ENCODE measurements at regions not wholly inside any gene's neighbourhood (a gene's known extent, or its start where the extent isn't known, plus 50 kb on each side); places are given as distances from the start of the nearest gene placed in this dataset.

DNA sequence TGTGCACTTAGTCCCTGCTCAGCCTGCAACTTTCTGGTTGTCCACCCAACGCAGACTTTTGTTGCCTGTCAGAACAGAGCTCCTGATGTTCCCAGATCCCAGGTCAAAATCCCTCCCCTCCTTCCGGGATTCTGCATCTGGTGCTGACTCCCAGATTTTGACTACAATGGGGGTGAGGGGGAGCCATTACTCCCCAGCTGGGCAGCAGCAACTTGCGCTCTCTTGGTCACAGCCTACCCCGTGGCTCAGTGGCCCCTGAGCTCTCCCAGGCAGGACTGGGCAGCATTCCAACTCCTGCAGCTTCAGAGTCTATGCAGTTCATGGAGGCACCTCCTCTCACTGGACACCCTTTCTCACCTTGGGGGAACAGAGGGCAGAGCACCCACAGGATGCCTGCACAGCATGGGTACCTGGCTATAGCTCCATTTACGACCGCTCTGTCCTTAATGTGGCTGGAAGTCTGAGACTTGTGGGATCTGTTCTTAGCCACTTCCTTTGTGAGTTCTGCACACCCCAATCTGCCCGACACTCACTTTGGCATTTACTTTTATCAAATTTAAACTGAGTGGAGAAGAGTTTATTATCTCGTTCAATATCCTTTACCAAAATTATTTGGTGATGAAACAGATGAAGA, 545.5 kb upstream of the MGMT start:
- no peak for DNase-seq

DNA sequence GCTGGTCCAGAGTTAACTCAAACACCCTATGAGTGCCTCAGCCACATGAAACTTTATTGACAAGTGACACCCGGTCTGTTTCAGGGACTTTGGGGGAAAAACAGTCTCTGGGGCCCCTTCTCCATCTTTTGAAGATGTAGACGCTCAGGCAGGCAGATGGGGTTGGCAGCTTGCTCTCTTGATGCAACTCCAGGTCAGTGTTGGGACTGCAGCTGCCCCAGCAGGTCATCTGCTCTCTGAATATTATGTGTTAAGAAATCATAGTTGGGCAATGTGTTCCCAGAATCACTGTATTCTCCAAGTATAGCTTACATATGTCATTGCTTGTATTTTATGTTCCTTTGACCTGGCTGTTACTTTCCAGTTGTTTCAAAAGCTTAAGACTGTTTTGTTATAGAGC, 544.9 kb upstream of the MGMT start:
- no peak for DNase-seq

DNA sequence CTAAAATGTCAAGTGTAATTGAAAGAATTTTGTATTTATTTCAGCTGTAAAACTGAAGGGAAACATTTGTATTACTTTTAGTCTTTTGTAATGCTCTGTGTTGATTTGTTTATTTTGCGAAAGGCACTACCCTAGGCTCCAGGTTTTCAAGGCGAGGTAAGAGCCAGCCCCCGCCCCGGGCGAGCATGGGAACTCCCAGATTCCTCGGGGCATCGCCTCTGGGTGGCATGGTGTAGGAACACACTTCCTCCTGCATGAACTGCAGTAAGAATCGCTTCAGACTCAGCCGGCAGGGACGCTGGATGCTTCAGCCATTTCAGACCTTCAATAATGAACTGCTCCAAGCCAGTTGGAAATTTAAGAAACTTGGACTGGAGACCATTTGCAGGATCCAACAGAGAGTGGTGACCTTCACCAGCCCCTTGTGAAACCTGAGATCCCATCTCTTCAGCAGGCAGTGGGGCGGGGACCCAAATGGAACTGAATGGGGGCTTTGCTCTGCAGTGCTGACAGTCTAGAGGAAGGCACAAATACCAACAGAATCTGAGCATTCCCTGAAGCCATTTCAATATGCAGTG, 544.3 kb upstream of the MGMT start:
- no peak for DNase-seq

DNA sequence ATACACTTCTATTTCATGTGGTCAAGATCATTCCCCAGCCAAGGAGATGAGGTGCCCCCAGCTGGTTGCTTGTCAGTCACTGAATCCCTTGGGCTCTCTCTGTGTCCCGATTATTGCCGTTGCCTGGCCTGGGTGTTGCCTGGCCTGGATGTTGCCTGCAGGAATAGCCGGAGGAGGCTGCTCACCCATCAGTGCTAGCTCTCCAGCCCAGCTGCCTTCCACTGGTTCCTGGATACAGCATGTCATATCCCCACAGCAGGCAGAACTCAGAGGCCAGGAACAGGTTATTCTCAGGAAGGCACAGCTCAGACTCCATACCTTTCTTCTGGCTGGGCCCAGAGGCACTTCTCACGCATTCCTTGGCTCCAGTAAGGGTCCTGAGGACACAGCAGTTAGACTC, 542.1 kb upstream of the MGMT start:
- no peak for DNase-seq

DNA sequence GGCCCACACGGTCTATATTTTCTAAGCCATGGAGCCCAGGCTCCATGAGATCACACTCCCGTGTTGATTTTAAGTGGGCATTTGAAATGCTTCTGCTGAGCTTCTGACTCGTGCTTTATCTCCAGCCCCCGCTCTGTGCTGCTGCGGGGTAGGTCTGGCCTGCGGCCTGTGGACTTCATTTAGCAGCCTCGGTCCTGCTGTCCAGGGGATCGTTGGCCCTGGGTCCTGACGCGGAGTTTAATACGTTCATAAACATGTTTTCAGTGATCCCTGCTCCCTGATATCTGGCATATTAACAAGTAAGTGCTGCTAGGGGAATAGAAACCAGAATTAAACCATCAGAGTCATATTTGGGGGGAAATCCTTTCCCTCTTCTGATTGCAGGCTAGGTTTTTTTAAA, 540.3 kb upstream of the MGMT start:
- no peak for DNase-seq

DNA sequence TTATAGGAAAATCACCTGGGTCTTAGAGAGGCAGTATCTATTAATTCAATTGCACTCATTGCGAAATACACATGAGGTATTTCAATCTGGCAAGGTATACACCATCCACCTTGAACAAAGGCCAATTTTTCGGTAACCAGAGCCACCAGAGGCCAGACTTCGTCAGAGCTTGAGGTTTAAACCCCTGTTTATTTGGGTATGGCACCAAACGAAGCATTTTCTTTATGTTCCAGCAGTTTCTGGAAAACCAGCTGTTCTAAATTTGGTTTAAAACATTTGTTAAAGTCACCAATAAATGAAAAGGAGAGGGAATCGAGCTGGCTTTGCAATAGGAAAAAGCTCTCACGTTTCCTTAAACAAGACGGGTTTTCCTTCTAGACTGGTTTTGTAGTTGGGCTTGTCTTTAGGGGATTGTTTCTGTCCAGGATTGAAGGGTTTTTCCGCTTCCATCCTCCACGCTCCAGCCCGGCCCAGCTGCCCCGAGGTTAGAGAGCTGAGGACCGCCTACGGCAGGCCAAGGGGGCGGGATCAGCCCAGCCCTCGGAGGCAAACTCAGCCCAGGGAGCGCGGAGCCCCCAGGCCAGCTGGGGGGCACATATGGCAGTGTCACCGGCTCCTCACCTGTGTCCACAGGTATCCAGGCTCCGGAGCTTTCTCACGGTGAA, 539.4 kb upstream of the MGMT start:
- DNase-seq, result no peak

DNA sequence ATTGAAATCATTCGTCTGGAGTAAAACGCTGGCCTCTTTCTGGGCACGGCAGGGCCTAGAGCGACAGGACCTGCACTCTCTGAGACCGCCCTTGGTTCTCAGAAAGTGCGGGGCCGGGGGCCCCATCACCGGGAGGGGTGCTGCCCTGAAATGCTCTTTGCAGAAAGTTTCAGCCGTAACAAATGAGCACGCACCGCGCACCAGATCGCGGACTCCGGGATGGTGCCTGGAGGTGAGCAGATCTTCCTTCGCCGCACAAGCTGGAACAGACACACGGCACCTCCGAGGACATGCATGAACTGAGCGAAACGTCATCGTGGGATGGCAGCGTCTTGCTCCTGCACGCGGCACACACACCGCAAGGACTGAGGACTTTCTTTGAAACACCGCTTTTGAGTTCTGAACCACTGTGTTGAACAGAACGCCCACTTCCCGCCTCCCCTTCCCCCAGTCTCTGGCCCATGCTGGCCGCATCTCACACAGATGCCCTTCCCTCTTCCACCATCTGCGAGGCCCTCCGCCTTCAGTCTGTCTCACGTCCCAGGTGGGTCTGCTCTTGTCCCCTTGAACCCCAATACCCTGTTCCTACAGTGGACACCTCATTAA, 538.7 kb upstream of the MGMT start:
- DNase-seq, result no peak

DNA sequence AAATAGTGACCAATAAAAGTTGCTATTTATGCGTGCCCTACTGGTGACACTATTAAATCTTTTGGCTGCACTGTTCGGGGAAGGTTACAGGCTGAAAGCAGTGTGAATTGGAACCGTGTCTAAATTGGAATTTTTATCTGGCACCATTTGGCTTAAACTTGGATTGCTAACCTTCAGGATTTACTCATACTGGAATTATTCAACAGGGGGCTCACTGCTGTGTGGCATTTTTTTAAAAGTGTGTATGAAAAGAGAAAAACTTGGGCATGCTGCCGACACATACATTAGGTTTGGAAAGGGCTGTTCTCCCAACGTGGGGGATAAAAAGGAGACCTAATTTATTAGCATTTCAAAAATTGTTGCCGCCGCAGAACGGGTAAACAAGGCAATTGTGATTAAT, 537.9 kb upstream of the MGMT start:
- DNase-seq, result no peak

DNA sequence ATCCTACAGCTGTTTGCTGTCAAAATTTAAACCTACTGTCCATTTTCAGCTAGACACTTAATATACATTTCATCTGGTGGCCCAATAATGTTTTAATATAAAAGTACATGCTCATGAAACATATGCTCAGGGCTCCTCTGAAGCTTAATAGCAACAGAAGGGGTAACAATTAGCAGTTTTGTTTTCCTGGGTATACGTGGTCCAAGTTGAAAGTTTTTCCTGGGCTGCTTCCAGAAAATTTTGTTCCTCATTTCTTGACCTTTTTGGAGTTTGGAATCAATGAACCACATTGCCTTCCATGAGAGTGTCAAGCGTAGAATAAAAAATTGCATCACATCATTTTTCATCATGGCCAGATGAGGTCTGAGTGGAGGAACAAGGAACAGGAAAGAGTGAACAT, 537.3 kb upstream of the MGMT start:
- DNase-seq, result no peak

DNA sequence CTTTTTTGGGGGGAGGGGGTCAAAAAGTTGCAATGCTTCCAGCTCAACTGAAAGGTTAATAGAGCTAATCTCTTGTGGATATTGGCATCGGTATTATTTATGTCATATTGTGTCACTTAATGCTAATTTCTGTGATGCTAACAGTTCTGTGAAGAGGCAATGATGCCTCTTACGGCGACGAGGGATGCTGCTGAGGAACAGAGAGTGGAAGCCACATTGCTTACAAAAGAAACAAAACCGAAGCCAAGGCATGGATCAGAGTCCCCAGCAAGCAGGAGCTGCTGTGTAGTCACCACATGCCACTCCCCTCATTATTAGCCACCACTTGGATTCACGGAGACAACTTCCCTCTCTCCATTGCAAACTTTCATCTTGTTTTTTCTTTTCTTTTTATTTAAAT, 536.5 kb upstream of the MGMT start:
- DNase-seq, result no peak

DNA sequence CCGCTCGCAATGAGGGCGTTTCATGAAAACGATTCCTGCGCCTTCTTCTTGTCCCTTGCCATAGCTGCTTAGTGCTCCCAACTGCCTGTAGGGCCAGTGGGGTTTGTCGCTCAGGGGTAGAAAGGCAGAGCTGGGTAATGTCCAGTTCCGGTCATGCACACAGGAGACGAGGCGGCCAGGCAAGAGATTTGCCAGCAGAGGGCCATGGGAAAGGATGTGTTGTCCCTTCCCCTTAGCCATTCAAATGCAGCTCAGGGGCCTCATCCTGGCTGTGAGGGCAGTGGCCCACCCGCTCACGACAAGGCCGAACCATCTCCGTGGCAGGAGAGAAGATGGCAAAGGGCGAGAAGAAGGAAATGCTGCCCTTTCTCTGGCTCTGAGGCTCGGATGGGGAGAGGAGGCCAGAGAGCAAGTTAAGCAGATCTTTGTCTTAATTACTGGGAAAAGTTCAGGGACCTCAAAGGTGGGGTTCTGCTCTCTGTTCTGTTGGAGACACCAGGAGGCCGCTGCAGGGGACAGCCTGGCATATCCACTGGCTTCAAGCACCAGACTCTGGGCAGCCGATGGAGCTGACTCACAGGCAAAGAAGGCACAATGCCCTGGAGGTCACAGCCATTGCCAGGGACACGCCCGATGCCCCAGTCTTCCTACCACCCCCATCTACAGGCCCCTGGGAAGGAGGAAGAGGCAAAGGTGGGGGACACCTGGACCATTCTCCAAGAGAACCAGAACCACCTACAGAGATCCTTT, 534.8 kb upstream of the MGMT start:
- DNase-seq, result no peak

DNA sequence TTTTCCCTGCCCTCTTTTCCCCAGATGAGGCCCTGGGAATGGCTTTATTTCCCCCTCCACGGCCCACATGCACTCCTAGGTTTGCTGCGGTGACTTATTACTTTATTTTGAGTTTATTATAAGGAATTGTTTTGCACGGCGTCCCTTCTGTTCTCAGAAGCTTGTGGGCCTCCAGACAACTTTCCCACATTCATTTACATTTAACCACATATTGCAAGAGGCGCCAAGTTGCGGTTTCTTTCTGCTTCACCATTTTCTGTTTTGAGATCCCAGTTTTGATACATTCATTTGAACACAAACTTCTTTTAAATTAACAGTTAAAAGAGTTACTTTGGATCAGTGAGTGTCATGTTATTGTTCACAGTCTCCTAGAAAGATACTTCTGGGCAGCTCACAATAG, 532.5 kb upstream of the MGMT start:
- no peak for DNase-seq

DNA sequence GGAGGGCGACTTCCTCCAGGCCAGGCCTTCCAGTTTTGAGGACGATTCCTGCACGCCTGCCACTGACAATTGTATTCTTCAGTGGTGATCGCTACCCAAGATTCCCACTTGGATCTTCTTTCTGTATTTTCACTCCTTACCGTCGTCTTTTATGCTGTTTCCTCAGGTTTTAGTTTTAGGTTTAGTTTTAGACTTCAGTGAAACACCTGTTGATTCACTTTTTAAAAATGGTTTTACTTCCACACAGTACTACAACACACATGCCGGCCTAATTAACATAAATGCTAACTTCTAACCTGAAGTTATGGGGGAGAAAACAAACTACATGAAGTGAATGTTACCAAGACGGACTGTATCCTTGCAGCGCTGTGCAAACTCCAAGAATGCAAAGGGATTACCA, 530.6 kb upstream of the MGMT start:
- no peak for DNase-seq

DNA sequence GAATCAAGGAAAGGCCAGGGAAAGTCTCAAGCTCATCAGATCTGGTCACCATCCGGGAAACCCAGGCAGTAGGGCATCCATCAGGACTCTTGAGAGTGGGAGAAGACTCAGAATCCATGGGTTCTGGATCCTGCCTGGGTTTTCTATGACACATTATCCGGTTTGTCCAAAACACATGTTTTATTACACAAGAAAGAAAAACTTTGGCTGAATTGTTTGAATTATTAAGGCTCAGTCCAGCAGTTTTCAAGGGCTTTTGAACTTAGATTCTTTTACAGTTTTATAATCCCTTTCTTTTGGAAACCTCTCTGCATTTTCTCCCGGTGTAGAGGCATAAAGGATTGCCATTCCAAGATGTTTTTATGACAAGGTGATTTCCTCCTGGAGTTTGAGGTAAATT, 528.5 kb upstream of the MGMT start:
- no peak for DNase-seq

DNA sequence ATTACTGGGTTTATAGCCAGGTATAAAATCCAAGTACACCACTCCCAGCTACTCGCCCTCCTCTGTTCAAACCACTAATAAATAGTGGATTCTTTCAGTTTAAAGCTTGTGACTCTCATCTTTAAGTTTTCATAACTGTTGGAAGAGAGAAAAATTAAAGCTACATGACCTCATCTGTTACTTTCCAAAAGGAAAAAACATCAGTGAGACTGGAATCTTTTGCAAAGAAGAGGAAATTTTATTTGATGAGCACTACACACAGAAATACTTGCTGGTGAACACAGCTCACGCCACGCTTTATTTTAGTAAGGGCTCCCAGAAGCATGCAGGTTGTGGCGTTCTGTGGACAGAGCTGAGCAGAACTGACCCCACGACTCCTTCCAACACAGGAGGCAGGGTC, 527.0 kb upstream of the MGMT start:
- DNase-seq, result no peak

DNA sequence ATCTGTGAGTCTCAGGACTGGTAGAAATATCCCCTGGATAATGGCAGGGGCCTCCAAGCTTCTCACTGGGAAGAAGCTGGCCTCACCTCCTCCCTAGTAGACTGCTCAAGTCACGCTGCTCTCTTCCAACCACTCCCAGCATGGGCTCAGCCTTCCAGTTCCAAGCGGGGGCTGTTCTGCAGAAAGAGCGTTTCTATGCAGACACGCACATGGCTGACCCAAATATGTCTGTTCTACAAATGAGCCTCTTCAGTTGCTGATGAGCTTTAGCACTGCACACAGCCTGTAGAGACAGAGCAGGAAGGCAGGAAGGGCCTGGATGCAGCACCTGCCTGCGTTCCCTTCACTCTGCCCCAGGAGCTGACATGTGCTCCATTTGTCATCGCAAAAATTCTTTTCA, 523.9 kb upstream of the MGMT start:
- no peak for DNase-seq

DNA sequence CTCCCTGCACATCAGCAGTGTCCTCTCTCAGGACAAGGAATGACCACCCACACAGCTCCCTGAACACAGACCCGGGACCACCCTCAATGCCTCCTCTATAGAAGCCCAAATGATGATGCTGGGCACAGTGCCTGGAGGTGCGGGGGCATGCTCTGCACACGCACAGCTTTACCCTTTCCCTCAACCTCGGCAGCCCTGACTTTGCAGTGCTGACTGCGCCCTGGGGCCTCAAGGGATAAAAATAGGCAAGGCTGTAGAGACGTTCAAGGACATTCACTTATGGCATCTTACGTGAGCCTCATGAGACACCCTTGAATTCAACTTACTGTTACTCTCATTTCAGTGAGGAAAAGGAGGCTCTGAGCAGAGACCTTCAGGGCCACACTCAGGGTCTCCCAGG, 521.6 kb upstream of the MGMT start:
- DNase-seq, result no peak

DNA sequence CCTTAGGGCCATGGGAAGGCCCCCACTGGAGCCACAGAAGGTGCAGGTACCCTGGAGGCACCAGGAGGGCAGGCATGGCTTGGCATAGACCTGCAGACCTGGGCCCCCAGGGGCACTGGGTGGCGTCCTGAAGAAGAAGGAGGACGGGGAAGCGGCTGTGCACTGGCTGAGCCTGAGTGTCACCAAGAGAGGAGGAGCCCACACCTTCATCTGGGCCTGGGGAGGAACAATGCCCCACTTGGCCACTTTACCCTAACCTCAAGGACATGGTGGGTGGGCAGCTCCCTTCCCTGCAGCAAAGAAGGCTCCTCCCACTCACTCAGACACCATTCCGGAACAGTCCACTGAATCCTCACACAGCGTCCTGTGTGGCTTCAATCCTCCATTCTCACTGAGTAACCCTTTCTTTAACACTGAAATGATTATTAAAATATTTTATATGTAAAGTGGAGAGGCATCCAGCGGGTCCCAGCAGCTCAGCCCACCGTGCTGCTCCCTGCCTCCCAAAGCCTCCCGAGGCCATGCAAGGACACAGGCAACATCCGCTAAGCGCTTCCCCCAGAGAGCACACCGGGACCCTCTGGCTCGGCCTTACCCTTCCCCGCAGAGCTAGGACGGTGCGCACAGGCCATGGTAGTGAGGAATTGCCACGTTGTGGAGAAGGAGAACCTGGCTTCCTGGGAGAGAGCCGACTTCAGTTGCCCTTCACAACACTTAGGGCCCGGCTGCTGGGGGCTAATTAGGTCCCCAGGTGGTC, 516.7 kb upstream of the MGMT start:
- DNase-seq, result no peak

DNA sequence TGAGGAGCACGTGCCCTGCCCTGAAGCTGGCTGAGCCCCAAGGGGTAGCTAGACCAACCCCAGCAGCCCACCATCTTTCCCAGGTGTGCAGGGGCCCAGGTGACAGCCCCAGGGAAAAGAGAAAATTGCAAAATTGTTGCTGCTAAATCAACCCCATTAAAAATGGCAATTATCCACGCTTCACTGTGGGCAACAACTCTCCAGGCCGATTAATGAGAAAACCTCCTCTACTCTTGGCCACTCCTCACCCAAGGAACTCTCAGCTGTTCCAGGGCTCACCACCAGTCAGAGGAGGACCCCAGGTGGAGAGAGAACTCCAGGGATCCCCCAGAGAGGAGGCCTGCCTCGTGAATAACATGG, 516.1 kb upstream of the MGMT start:
- DNase-seq, result no peak

DNA sequence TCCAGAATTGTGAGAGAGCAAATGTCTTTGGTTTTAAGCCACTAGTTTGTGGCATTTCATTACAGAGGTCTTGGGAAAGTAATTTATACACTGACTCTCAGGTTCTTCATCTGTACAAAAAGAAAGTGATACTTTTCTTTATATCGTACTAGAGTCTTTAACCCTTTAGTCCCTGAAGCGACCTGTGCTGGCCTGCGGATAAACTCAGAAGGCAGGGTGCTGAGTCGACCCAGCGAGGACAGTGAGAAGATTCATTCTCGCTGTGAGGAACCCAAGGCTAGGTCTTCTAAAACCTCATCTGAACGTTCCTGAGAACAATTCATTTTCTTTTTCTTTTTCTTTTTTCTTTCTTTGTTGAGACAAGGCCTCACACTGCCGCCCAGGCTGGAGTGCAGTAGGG, 514.2 kb upstream of the MGMT start:
- DNase-seq, result no peak

DNA sequence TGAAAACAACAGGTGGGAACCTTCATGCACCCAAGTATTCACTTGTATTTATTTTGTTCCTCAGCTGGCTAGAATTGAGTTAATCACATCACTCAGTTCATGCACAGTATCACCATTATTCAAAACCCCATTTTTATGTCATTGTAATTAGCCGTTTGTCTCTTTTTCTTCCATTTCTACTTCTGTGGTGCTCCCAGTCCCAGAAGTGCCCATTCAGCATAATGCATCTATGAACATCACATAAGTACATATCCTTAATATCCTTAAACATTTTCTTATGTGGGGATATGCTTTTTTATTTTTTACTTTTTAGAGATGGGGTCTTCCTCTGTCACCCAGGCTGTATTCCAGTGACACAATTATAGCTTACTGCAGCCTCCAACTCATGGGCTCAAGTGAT, 510.9 kb upstream of the MGMT start:
- no peak for DNase-seq

DNA sequence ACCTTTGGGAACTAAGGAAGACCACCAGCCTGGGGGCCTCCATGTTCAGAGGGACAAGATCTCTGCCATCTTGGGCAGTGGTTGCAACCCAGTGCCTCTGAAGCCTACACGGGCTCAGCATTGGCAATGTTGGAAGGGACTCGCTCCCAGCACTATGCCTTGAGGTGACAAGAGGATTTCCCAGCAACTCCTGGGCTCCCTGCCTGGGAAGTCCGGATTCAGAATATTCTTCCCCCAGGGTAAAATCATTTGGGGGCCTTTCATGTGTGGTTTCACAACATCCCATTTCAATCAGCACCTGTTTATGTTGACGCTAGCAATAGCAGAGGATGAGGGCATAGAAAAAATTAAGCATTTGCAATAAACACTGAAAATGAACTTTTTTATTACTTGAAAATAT, 509.8 kb upstream of the MGMT start:
- no peak for DNase-seq

Data from NCI-H187 (cell line).